RWPE2 (cell line): ENCODE measurements at regions not wholly inside any gene's neighbourhood (a gene's known extent, or its start where the extent isn't known, plus 50 kb on each side); places are given as distances from the start of the nearest gene placed in this dataset.
A peak's percentile ranks its signal among the peaks of the same experiment; 100 is the strongest.

Experiments
- ATAC-seq: fragments of 200-7000 bp; cut with Tn5 transposase; 3 replicates; pipeline ENCODE4 v1.9.1; 2021; ENCODE audit warnings: low read depth
- DNase-seq: peaks from one replicate; pipeline ENCODE4 v3.0.0-alpha.2; 2020; ENCODE audit warnings: low spot score
- H3K27ac ChIP-seq: fragments of 450-650 bp; 2 replicates; pipeline ENCODE4 v1.5.1; 2017; ENCODE audit warnings: mild to moderate bottlenecking; ENCODE audit not compliant: poor library complexity, severe bottlenecking
- H3K27me3 ChIP-seq: fragments of 250-450 bp; sonication (Bioruptor Pico); 2 replicates; pipeline ENCODE4 v1.5.1; 2021; ENCODE audit warnings: mild to moderate bottlenecking, moderate library complexity; ENCODE audit not compliant: insufficient read depth, poor library complexity, severe bottlenecking
- H3K36me3 ChIP-seq: fragments of 250-450 bp; sonication (Bioruptor Pico); 2 replicates; pipeline ENCODE4 v1.5.1; 2020; ENCODE audit warnings: low read depth, mild to moderate bottlenecking, moderate library complexity
- H3K4me1 ChIP-seq: fragments of 250-450 bp; sonication (Bioruptor Pico); 2 replicates; pipeline ENCODE4 v1.5.1; 2021; ENCODE audit warnings: mild to moderate bottlenecking, moderate library complexity; ENCODE audit not compliant: insufficient read depth, poor library complexity, severe bottlenecking
- H3K4me3 ChIP-seq: fragments of 250-450 bp; sonication (Bioruptor Pico); 2 replicates; pipeline ENCODE4 v1.5.1; 2021; ENCODE audit warnings: mild to moderate bottlenecking, moderate library complexity; ENCODE audit not compliant: severe bottlenecking
- H3K9me3 ChIP-seq: fragments of 250-450 bp; sonication (Bioruptor Pico); 2 replicates; pipeline ENCODE4 v1.5.1; 2021; ENCODE audit warnings: mild to moderate bottlenecking, moderate library complexity; ENCODE audit not compliant: severe bottlenecking
- CTCF ChIP-seq: fragments of 450-650 bp; IDR thresholded peaks from one replicate; pipeline ENCODE4 v1.5.1; 2017; ENCODE audit warnings: mild to moderate bottlenecking, moderate library complexity; ENCODE audit not compliant: poor library complexity, severe bottlenecking

- Histone ChIP-seq H3K4me3 (no peak overlapping the region), H3K4me1 (peaks cover 3% of the 10 kb centered on the region), H3K27ac (no peak overlapping the region), H3K27me3 (no peaks in the 10 kb centered on the region), H3K9me3 (no peaks in the 10 kb centered on the region), H3K36me3 (no peaks in the 10 kb centered on the region)
- TF ChIP-seq CTCF = no peak
- ATAC-seq (peak; percentile 88), DNase-seq (no peak)
These were observed 499.3 kb upstream of the SMIM21 start for GRCh38 chr18:75926811-75927210.

- H3K4me1 ChIP-seq = peaks cover 3% of the 10 kb centered on the region
- H3K36me3 ChIP-seq = no peaks in the 10 kb centered on the region
- no peak overlapping the region for H3K27ac ChIP-seq
- DNase-seq (no peak), ATAC-seq (peak; percentile 76)
- H3K9me3 ChIP-seq = no peaks in the 10 kb centered on the region
- no peak for TF ChIP-seq CTCF
- H3K4me3 ChIP-seq = no peak overlapping the region
- H3K27me3 ChIP-seq = no peaks in the 10 kb centered on the region
These were observed 495.7 kb upstream of the SMIM21 start for GRCh38 chr18:75923169-75923568.

- ATAC-seq = no peak; the same call in 2 of the 3 replicates
These were observed 489.1 kb upstream of the SMIM21 start for GRCh38 chr18:75916624-75916982.

GRCh38 chr18:75915941-75916623 lies 488.6 kb upstream of the SMIM21 start:
- no peak for TF ChIP-seq CTCF
- ATAC-seq = peak; percentile 25; the same call in 1 of the 3 replicates

More at GRCh38 chr18:75916624-75916982, 489.1 kb upstream of the SMIM21 start:
- H3K9me3 ChIP-seq = no peaks in the 10 kb centered on the region
- TF ChIP-seq CTCF = no peak
- DNase-seq = no peak
- peaks cover 18% of the 10 kb centered on the region for H3K27me3 ChIP-seq
- no peaks in the 10 kb centered on the region for H3K36me3 ChIP-seq
- H3K4me3 ChIP-seq = peak overlapping the region; percentile 17
- H3K27ac ChIP-seq = no peak overlapping the region
- no peaks in the 10 kb centered on the region for H3K4me1 ChIP-seq

GRCh38 chr18:75912829-75913228 lies 485.3 kb upstream of the SMIM21 start:
- ATAC-seq = no peak
- no peak overlapping the region for H3K4me3 ChIP-seq

More at GRCh38 chr18:75915941-75916623, 488.6 kb upstream of the SMIM21 start:
- H3K4me1 ChIP-seq = no peaks in the 10 kb centered on the region
- H3K36me3 ChIP-seq = no peaks in the 10 kb centered on the region
- H3K27me3 ChIP-seq = peaks cover 18% of the 10 kb centered on the region
- DNase-seq = no peak
- peak overlapping the region; percentile 17 for H3K4me3 ChIP-seq
- no peaks in the 10 kb centered on the region for H3K9me3 ChIP-seq
- no peak overlapping the region for H3K27ac ChIP-seq

More at GRCh38 chr18:75912829-75913228, 485.3 kb upstream of the SMIM21 start:
- no peak for DNase-seq
- no peak for TF ChIP-seq CTCF
- Histone ChIP-seq H3K4me1 (no peaks in the 10 kb centered on the region), H3K9me3 (no peaks in the 10 kb centered on the region), H3K27me3 (peaks cover 18% of the 10 kb centered on the region), H3K27ac (no peak overlapping the region), H3K36me3 (no peaks in the 10 kb centered on the region)
